ENCODE measurements at regions not wholly inside any gene's neighbourhood (a gene's known extent, or its start where the extent isn't known, plus 50 kb on each side); places are given as distances from the start of the nearest gene placed in this dataset.

DNA sequence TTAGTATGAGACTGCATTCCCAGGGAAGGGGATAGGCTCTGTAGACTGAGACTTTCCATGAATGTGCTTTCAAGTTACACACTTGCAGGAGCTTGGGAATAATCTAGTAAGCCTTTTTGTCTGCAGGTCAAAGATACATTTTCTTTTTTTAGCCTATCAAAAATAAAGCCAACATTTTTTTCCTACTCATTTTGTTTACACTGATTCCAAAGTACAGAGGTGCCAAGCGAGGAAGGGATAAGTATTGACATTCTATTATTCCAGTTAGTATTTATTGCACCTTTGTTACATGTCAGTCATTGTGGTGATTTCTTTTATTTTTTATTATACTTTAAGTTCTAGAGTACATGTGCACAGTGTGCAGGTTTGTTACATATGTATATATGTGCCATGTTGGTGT, 413.0 kb upstream of the CHORDC1 start:
- ChIA-PET CTCF (no interaction called here), POLR2A (ENCODE audit: low non-redundant PET) (no interaction called here)
- H3K27ac ChIP-seq (ENCODE audit: low read depth, low read length, poor library complexity, severe bottlenecking): no peak overlapping the region
- DNase-seq (ENCODE audit: low spot score): no peak
- no TSS peak for BruUV-seq (replicated peaks)
- TF ChIP-seq EZH2 (IDR thresholded peaks at IDR 0.05; ENCODE audit: borderline replicate concordance, low read depth, low read length, poor library complexity, severe bottlenecking): no peak
- TF ChIP-seq, protein P1, sequence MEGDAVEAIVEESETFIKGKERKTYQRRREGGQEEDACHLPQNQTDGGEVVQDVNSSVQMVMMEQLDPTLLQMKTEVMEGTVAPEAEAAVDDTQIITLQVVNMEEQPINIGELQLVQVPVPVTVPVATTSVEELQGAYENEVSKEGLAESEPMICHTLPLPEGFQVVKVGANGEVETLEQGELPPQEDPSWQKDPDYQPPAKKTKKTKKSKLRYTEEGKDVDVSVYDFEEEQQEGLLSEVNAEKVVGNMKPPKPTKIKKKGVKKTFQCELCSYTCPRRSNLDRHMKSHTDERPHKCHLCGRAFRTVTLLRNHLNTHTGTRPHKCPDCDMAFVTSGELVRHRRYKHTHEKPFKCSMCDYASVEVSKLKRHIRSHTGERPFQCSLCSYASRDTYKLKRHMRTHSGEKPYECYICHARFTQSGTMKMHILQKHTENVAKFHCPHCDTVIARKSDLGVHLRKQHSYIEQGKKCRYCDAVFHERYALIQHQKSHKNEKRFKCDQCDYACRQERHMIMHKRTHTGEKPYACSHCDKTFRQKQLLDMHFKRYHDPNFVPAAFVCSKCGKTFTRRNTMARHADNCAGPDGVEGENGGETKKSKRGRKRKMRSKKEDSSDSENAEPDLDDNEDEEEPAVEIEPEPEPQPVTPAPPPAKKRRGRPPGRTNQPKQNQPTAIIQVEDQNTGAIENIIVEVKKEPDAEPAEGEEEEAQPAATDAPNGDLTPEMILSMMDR (conservative IDR thresholded peaks at IDR 0.05; ENCODE audit: low read depth, low read length): no peak
- no peaks in the 10 kb centered on the region for H3K27me3 ChIP-seq (replicated peaks; ENCODE audit: insufficient read depth, low read depth, low read length, poor library complexity)
- H3K36me3 ChIP-seq (ENCODE audit: insufficient read depth, low read length, poor library complexity, severe bottlenecking): no peaks in the 10 kb centered on the region
- intact Hi-C loops (cut with micrococcal nuclease; ENCODE audit: unreplicated experiment): no loop called here
- no peaks in the 10 kb centered on the region for H3K9me3 ChIP-seq (ENCODE audit: low read depth, low read length, poor library complexity, severe bottlenecking)
- peaks cover 12% of the 10 kb centered on the region for H3K4me1 ChIP-seq (ENCODE audit: insufficient read depth, low read length, poor library complexity, severe bottlenecking)
- H3K4me3 ChIP-seq (ENCODE audit: low read depth, low read length, poor library complexity, severe bottlenecking): no peak overlapping the region

DNA sequence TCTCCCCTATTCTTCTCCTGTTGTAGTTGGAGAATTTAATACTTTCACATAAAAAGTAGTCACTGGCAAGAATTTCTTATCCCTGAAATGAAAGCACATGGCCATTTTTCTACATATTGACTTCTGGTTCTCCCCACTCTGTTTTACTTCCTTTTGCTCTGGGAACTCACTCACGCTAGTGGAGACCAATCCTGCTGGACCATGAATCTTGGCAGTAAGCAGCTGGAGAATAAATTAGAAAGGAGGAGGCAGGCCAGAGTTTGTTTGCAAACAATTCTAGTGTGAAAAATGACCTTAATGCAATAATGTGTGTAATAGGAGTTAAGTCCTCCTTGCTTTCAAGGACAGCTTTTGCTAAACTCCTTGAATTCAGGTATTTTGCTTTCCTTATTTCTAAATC, 412.3 kb upstream of the CHORDC1 start:
- CTCF ChIA-PET: no interaction called here
- TF ChIP-seq, protein P1 (conservative IDR thresholded peaks at IDR 0.05; ENCODE audit: low read depth, low read length): no peak
- TF ChIP-seq EZH2 (IDR thresholded peaks at IDR 0.05; ENCODE audit: borderline replicate concordance, low read depth, low read length, poor library complexity, severe bottlenecking): no peak
- Histone ChIP-seq H3K36me3 (ENCODE audit: insufficient read depth, low read length, poor library complexity, severe bottlenecking) (no peaks in the 10 kb centered on the region), H3K27ac (ENCODE audit: low read depth, low read length, poor library complexity, severe bottlenecking) (no peak overlapping the region), H3K4me3 (ENCODE audit: low read depth, low read length, poor library complexity, severe bottlenecking) (no peak overlapping the region), H3K9me3 (ENCODE audit: low read depth, low read length, poor library complexity, severe bottlenecking) (no peaks in the 10 kb centered on the region), H3K4me1 (ENCODE audit: insufficient read depth, low read length, poor library complexity, severe bottlenecking) (peaks cover 12% of the 10 kb centered on the region), H3K27me3 (replicated peaks; ENCODE audit: insufficient read depth, low read depth, low read length, poor library complexity) (no peaks in the 10 kb centered on the region)
- DNase-seq (ENCODE audit: low spot score): no peak
- POLR2A ChIA-PET (ENCODE audit: low non-redundant PET): no interaction called here
- intact Hi-C loops (cut with micrococcal nuclease; ENCODE audit: unreplicated experiment): no loop called here
- BruUV-seq (replicated peaks): no TSS peak

DNA sequence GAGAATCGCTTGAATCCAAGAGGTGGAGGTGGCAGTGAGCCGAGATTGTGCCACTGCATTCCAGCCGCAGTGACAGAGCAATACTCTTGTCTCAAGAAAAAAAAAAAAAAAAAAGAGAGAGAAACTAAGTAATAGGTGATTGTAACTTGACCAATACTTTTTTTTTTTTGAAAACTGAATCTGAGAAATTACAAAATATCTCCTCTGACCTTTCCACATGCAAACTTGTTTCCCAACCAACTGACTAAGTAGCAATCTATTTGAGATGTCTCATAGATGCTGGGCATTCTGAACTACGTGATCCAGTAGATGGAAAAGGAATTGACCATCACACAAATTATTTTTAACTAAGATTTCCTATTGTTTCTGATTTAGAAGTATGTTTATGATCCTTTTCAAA, 407.3 kb upstream of the CHORDC1 start:
- H3K27ac ChIP-seq (ENCODE audit: low read depth, low read length, poor library complexity, severe bottlenecking): no peak overlapping the region
- CTCF ChIA-PET: no interaction called here
- intact Hi-C loops (cut with micrococcal nuclease; ENCODE audit: unreplicated experiment): no loop called here

More for the DNA sequence above, 407.3 kb upstream of the CHORDC1 start:
- Histone ChIP-seq H3K4me1 (ENCODE audit: insufficient read depth, low read length, poor library complexity, severe bottlenecking) (no peaks in the 10 kb centered on the region), H3K36me3 (ENCODE audit: insufficient read depth, low read length, poor library complexity, severe bottlenecking) (no peaks in the 10 kb centered on the region), H3K9me3 (ENCODE audit: low read depth, low read length, poor library complexity, severe bottlenecking) (no peaks in the 10 kb centered on the region), H3K27me3 (replicated peaks; ENCODE audit: insufficient read depth, low read depth, low read length, poor library complexity) (no peaks in the 10 kb centered on the region), H3K4me3 (ENCODE audit: low read depth, low read length, poor library complexity, severe bottlenecking) (no peak overlapping the region)
- no peak for DNase-seq (ENCODE audit: low spot score)
- POLR2A ChIA-PET (ENCODE audit: low non-redundant PET): no interaction called here
- TF ChIP-seq, protein P1 (conservative IDR thresholded peaks at IDR 0.05; ENCODE audit: low read depth, low read length): no peak
- no peak for TF ChIP-seq EZH2 (IDR thresholded peaks at IDR 0.05; ENCODE audit: borderline replicate concordance, low read depth, low read length, poor library complexity, severe bottlenecking)
- no TSS peak for BruUV-seq (replicated peaks)
